ENCODE measurements at regions not wholly inside any gene's neighbourhood (a gene's known extent, or its start where the extent isn't known, plus 50 kb on each side); places are given as distances from the start of the nearest gene placed in this dataset.

DNA sequence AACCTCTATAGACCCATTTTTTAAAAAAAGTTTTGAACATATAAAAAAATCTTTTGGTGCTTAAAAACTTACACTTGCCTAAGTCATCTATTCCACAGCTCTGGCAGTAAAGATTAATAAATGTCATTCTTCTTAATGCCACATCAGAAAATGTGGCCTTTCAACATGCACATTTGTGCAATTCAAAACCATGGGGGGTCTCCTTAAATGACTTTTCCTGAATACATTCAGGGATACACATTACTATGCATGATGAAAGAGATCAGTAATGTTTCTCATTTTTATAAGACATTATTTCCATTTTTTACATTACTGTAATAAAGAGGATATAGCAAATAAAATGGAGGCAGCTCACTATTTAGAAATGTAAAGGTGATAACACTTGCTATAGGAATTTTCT lies 142.3 kb downstream of the RBM43 start:
- TF ChIP-seq, protein P1, sequence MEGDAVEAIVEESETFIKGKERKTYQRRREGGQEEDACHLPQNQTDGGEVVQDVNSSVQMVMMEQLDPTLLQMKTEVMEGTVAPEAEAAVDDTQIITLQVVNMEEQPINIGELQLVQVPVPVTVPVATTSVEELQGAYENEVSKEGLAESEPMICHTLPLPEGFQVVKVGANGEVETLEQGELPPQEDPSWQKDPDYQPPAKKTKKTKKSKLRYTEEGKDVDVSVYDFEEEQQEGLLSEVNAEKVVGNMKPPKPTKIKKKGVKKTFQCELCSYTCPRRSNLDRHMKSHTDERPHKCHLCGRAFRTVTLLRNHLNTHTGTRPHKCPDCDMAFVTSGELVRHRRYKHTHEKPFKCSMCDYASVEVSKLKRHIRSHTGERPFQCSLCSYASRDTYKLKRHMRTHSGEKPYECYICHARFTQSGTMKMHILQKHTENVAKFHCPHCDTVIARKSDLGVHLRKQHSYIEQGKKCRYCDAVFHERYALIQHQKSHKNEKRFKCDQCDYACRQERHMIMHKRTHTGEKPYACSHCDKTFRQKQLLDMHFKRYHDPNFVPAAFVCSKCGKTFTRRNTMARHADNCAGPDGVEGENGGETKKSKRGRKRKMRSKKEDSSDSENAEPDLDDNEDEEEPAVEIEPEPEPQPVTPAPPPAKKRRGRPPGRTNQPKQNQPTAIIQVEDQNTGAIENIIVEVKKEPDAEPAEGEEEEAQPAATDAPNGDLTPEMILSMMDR (IDR thresholded peaks at IDR 0.05; ENCODE audit: insufficient read depth in 1 of 2, low read depth in 1 of 2, low read length in 1 of 2, severe bottlenecking in 1 of 2, unreplicated experiment in 1 of 2) = no peak
- H3K4me3 ChIP-seq (ENCODE audit: low read depth, low read length) = no peak overlapping the region
- no peaks in the 10 kb centered on the region for H3K4me1 ChIP-seq
- DNase-seq = no peak
- Mint-ChIP-seq H3K36me3 (ENCODE audit: insufficient read depth, unreplicated experiment) (no peaks in the 10 kb centered on the region), H3K9me3 (ENCODE audit: unreplicated experiment) (peaks cover 9% of the 10 kb centered on the region), H3K27me3 (ENCODE audit: insufficient read depth, unreplicated experiment) (peaks cover 4% of the 10 kb centered on the region), H3K4me1 (ENCODE audit: low read depth, unreplicated experiment) (no peaks in the 10 kb centered on the region), H3K27ac (ENCODE audit: unreplicated experiment) (no peak overlapping the region), H3K4me3 (ENCODE audit: unreplicated experiment) (no peak overlapping the region)
- H3K36me3 ChIP-seq (ENCODE audit: control insufficient read depth, insufficient read depth, low read length) = no peaks in the 10 kb centered on the region
- no TSS peak for BruUV-seq (replicated peaks)
- ChIA-PET POLR2A (no interaction called here), CTCF (no interaction called here)
- intact Hi-C loops (cut with micrococcal nuclease; ENCODE audit: unreplicated experiment) = no loop called here
- H3K27me3 ChIP-seq (replicated peaks; ENCODE audit: control insufficient read depth, insufficient read depth, low read length) = no peaks in the 10 kb centered on the region
- peaks cover 12% of the 10 kb centered on the region for H3K9me3 ChIP-seq

DNA sequence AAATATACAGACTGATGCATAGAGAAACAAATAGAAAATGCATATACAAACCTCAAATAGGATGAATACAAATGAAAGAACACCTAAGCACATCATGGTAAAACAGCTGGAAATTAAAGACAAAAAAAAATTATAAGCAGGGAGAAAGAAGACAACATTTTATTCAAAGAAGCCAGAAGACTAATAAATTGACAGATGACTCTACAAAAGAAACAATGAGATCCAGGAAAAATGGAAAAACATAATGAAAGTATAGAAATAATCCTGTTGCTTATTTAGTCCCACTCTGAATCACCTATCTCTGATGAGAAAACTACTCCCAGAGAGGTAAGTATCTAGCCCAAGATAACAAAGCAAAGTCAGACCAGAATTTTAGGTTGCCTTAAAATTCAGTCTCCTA lies 143.4 kb downstream of the RBM43 start:
- Histone ChIP-seq H3K36me3 (ENCODE audit: control insufficient read depth, insufficient read depth, low read length) (no peaks in the 10 kb centered on the region), H3K4me3 (ENCODE audit: low read depth, low read length) (no peak overlapping the region), H3K4me1 (no peaks in the 10 kb centered on the region), H3K27me3 (replicated peaks; ENCODE audit: control insufficient read depth, insufficient read depth, low read length) (no peaks in the 10 kb centered on the region), H3K9me3 (peaks cover 12% of the 10 kb centered on the region)
- Mint-ChIP-seq H3K36me3 (ENCODE audit: insufficient read depth, unreplicated experiment) (no peaks in the 10 kb centered on the region), H3K27ac (ENCODE audit: unreplicated experiment) (no peak overlapping the region), H3K4me3 (ENCODE audit: unreplicated experiment) (no peak overlapping the region), H3K27me3 (ENCODE audit: insufficient read depth, unreplicated experiment) (peaks cover 8% of the 10 kb centered on the region), H3K9me3 (ENCODE audit: unreplicated experiment) (peaks cover 9% of the 10 kb centered on the region), H3K4me1 (ENCODE audit: low read depth, unreplicated experiment) (no peaks in the 10 kb centered on the region)
- BruUV-seq (replicated peaks) = no TSS peak
- ChIA-PET CTCF (no interaction called here), POLR2A (no interaction called here)
- intact Hi-C loops (cut with micrococcal nuclease; ENCODE audit: unreplicated experiment) = no loop called here
- DNase-seq = no peak
- TF ChIP-seq, protein P1 (IDR thresholded peaks at IDR 0.05; ENCODE audit: insufficient read depth in 1 of 2, low read depth in 1 of 2, low read length in 1 of 2, severe bottlenecking in 1 of 2, unreplicated experiment in 1 of 2) = no peak

DNA sequence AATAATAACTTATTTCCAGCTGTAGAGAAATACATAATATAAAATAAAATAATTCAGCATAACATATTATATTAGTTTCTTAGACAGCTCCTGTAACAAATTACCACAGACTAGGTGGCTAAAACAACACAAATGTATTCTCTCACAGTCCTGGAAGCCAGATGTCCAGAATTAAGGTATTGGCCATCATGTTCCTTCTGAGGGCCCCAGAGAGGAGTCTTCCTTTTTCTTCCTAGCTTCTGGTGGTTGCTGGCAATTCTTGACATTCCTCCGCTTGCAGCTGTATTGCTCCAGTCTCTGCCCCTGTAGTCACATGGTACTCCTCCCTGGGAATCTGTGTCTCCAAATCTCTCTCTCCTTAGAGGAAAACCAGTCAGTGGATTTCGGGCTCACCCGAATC lies 146.8 kb downstream of the RBM43 start:
- peaks cover 9% of the 10 kb centered on the region for H3K9me3 Mint-ChIP-seq (ENCODE audit: unreplicated experiment)
- no peaks in the 10 kb centered on the region for H3K4me1 ChIP-seq
- no peak for DNase-seq
- TF ChIP-seq, protein P1 (IDR thresholded peaks at IDR 0.05; ENCODE audit: insufficient read depth in 1 of 2, low read depth in 1 of 2, low read length in 1 of 2, severe bottlenecking in 1 of 2, unreplicated experiment in 1 of 2) = no peak
- no peaks in the 10 kb centered on the region for H3K4me1 Mint-ChIP-seq (ENCODE audit: low read depth, unreplicated experiment)
- intact Hi-C loops (cut with micrococcal nuclease; ENCODE audit: unreplicated experiment) = no loop called here
- no TSS peak for BruUV-seq (replicated peaks)
- H3K27ac Mint-ChIP-seq (ENCODE audit: unreplicated experiment) = no peak overlapping the region
- ChIA-PET CTCF (no interaction called here), POLR2A (no interaction called here)
- H3K9me3 ChIP-seq = peaks cover 12% of the 10 kb centered on the region
- no peaks in the 10 kb centered on the region for H3K36me3 ChIP-seq (ENCODE audit: control insufficient read depth, insufficient read depth, low read length)
- no peak overlapping the region for H3K4me3 ChIP-seq (ENCODE audit: low read depth, low read length)
- H3K27me3 ChIP-seq (replicated peaks; ENCODE audit: control insufficient read depth, insufficient read depth, low read length) = no peaks in the 10 kb centered on the region
- H3K27me3 Mint-ChIP-seq (ENCODE audit: insufficient read depth, unreplicated experiment) = peaks cover 8% of the 10 kb centered on the region
- H3K4me3 Mint-ChIP-seq (ENCODE audit: unreplicated experiment) = no peak overlapping the region
- no peaks in the 10 kb centered on the region for H3K36me3 Mint-ChIP-seq (ENCODE audit: insufficient read depth, unreplicated experiment)
